ENCODE measurements at regions not wholly inside any gene's neighbourhood (a gene's known extent, or its start where the extent isn't known, plus 50 kb on each side); places are given as distances from the start of the nearest gene placed in this dataset.

DNA sequence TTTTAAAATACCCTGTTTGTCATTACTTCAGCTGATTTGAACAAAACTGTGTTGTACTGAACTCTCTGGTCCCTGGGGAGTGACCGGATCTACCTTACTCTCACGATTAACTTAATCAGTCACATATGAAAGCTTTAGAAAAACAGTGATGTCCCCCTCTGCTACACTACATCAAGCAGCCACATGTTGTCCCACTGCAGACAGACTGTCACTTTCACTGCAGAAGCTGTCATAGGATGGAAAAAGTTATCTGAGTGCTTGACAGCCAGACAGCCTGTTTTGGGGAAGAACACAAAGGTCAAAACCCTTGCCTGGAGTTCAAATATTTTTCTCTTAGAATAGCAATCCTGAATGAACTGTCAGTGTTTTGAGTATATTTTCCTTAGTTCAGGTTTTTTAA lies 546.4 kb downstream of the DTWD2 start:
- TF ChIP-seq, protein P1, sequence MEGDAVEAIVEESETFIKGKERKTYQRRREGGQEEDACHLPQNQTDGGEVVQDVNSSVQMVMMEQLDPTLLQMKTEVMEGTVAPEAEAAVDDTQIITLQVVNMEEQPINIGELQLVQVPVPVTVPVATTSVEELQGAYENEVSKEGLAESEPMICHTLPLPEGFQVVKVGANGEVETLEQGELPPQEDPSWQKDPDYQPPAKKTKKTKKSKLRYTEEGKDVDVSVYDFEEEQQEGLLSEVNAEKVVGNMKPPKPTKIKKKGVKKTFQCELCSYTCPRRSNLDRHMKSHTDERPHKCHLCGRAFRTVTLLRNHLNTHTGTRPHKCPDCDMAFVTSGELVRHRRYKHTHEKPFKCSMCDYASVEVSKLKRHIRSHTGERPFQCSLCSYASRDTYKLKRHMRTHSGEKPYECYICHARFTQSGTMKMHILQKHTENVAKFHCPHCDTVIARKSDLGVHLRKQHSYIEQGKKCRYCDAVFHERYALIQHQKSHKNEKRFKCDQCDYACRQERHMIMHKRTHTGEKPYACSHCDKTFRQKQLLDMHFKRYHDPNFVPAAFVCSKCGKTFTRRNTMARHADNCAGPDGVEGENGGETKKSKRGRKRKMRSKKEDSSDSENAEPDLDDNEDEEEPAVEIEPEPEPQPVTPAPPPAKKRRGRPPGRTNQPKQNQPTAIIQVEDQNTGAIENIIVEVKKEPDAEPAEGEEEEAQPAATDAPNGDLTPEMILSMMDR (IDR thresholded peaks at IDR 0.05 in 8 of 11, conservative IDR thresholded peaks at IDR 0.05 in 3 of 11), result no peak
- TF ChIP-seq POLR2AphosphoS5 (IDR thresholded peaks at IDR 0.05), result no peak

Measured in spleen (tissue), 7 donors.